MCF 10A (cell line): ENCODE measurements at regions not wholly inside any gene's neighbourhood (a gene's known extent, or its start where the extent isn't known, plus 50 kb on each side); places are given as distances from the start of the nearest gene placed in this dataset.

Experiments used
- BruUV-seq: library from RNA; stranded (reverse); fragments of 400-500 nt; replicated peaks from 2 replicates; lab custom pipeline; 2021; lab: Mats Ljungman, UMichigan
- CTCF ChIA-PET: fragments of 300-600 bp; sonication (Branson Sonifier 250); formaldehyde crosslinking; extraction: SDS; loops from one replicate; lab custom pipeline; 2021; ENCODE audit warnings: antibody characterized with exemption, inconsistent platforms; lab: Yijun Ruan, JAX
- POLR2A ChIA-PET: fragments of 300-600, 350-650 bp; sonication (Branson Sonifier 250); formaldehyde crosslinking; extraction: SDS; loops from one replicate; lab custom pipeline; 2020; ENCODE audit warnings: antibody characterized with exemption, inconsistent platforms; lab: Yijun Ruan, JAX
- DNase-seq: peaks from one replicate; pipeline ENCODE4 v3.0.0-alpha.2; 2018; ENCODE audit not compliant: unreplicated experiment
- H3K27ac Mint-ChIP-seq: one replicate; pipeline ENCODE4 v1.8.0; 2022; ENCODE audit warnings: mild to moderate bottlenecking, low read depth, mixed read lengths; ENCODE audit not compliant: unreplicated experiment
- H3K27me3 Mint-ChIP-seq: one replicate; pipeline ENCODE4 v1.8.0; 2022; ENCODE audit warnings: mixed read lengths; ENCODE audit not compliant: insufficient read depth, unreplicated experiment
- H3K36me3 Mint-ChIP-seq: one replicate; pipeline ENCODE4 v1.8.0; 2022; ENCODE audit warnings: mild to moderate bottlenecking, moderate library complexity, mixed read lengths; ENCODE audit not compliant: insufficient read depth, unreplicated experiment
- H3K4me1 Mint-ChIP-seq: one replicate; pipeline ENCODE4 v1.8.0; 2022; ENCODE audit warnings: mixed read lengths; ENCODE audit not compliant: insufficient read depth, unreplicated experiment
- H3K4me3 Mint-ChIP-seq: one replicate; pipeline ENCODE4 v1.8.0; 2022; ENCODE audit warnings: mild to moderate bottlenecking, moderate library complexity, mixed read lengths; ENCODE audit not compliant: unreplicated experiment
- H3K9me3 Mint-ChIP-seq: one replicate; pipeline ENCODE4 v1.8.0; 2022; ENCODE audit warnings: mixed read lengths; ENCODE audit not compliant: unreplicated experiment
- intact Hi-C: fragments of 100-400 bp; cut with micrococcal nuclease; formaldehyde crosslinking; loops from 2 replicates; pipeline ENCODE4 v1.14.1; 2022
- TF ChIP-seq, protein P1 (sequence below): fragments of 200-600 bp; IDR thresholded peaks from one replicate; pipeline ENCODE4 v1.8.0; 2022; ENCODE audit warnings: antibody characterized with exemption, mild to moderate bottlenecking; ENCODE audit not compliant: unreplicated experiment

DNA sequence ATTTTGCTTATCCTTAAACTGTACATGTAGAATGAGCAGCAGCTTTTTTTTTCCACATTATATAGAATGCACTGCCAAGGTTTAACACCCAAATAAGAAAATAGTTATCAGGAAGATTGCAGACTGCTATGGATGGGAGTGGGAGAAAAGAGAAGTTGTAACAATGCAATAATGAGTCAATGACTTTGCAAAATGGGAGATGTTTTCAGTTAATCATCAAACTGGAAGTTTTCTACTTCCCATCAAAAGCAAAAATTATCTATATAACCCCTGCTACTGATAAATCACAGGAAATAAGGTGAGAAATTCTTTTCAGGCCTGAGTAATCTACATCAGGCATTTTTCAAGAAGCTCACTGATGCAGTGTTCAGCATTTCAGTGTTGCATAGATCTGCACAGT, 309.1 kb downstream of the GXYLT1 start:
- TF ChIP-seq, protein P1, sequence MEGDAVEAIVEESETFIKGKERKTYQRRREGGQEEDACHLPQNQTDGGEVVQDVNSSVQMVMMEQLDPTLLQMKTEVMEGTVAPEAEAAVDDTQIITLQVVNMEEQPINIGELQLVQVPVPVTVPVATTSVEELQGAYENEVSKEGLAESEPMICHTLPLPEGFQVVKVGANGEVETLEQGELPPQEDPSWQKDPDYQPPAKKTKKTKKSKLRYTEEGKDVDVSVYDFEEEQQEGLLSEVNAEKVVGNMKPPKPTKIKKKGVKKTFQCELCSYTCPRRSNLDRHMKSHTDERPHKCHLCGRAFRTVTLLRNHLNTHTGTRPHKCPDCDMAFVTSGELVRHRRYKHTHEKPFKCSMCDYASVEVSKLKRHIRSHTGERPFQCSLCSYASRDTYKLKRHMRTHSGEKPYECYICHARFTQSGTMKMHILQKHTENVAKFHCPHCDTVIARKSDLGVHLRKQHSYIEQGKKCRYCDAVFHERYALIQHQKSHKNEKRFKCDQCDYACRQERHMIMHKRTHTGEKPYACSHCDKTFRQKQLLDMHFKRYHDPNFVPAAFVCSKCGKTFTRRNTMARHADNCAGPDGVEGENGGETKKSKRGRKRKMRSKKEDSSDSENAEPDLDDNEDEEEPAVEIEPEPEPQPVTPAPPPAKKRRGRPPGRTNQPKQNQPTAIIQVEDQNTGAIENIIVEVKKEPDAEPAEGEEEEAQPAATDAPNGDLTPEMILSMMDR = no peak
- Mint-ChIP-seq H3K4me3 (no peak overlapping the region), H3K27ac (no peak overlapping the region), H3K27me3 (peaks cover 35% of the 10 kb centered on the region), H3K9me3 (no peaks in the 10 kb centered on the region), H3K4me1 (no peaks in the 10 kb centered on the region), H3K36me3 (no peaks in the 10 kb centered on the region)
- no TSS peak for BruUV-seq
- no peak for DNase-seq
- intact Hi-C loops = no loop called here
- POLR2A ChIA-PET = no interaction called here
- CTCF ChIA-PET = no interaction called here

DNA sequence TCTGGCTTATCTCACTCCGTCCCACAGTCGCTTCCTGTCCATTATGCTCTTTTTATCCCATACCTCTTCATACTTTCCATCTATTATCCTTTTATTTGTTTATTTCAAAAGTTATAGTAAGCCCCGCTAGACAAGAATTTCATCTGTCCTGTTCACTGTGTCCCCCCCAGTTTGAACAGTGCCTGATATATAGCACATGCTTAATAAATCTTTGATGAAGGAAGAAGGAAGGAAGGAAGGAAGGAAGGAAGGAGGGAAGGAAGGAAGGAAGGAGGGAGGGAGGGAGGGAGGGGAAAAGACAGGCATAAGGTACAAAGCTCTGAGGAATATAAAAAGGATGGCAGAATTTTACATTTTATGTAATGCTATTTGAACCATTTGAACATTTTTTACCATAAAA, 324.7 kb downstream of the GXYLT1 start:
- ChIA-PET CTCF (interaction anchor here (1.8 kb wide), 1 partner anchor 15 kb away, joined by 3 read pairs; no protein-coding TSS in a partner anchor), POLR2A (interaction anchor here (0.6 kb wide), 1 partner anchor 18 kb away, joined by 3 read pairs; no protein-coding TSS in a partner anchor)
- H3K27me3 Mint-ChIP-seq = no peaks in the 10 kb centered on the region
- BruUV-seq = no TSS peak
- H3K36me3 Mint-ChIP-seq = no peaks in the 10 kb centered on the region
- intact Hi-C loops = no loop called here
- H3K27ac Mint-ChIP-seq = no peak overlapping the region
- H3K4me3 Mint-ChIP-seq = no peak overlapping the region
- no peaks in the 10 kb centered on the region for H3K9me3 Mint-ChIP-seq
- TF ChIP-seq, protein P1 = no peak
- H3K4me1 Mint-ChIP-seq = no peaks in the 10 kb centered on the region
- DNase-seq = no peak

DNA sequence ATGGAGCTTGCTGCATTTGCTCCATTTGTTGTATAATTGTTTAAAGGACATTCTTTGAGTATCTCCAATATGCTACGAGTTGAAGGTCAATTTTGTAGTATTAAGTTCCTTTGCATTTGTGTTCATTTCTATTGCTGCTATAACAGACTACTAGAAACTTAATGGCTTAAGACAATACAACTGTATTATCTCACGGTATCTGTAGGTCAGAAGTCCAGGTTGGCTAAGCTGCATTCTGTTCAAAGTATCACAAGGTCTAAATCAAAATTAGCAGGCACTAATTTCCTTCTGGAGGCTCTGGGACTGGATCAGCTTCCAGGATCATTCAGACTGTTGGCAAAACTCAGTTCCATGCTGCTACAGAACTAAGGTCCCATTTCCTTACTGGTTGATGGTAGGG, 340.6 kb downstream of the GXYLT1 start:
- intact Hi-C loops = no loop called here
- POLR2A ChIA-PET = no interaction called here
- no peak overlapping the region for H3K27ac Mint-ChIP-seq
- CTCF ChIA-PET = interaction anchor here (1.0 to 1.5 kb wide), 2 partner anchors 15 to 24 kb away, joined by 3 to 4 read pairs; no protein-coding TSS in a partner anchor
- BruUV-seq = no TSS peak
- H3K9me3 Mint-ChIP-seq = no peaks in the 10 kb centered on the region
- H3K36me3 Mint-ChIP-seq = no peaks in the 10 kb centered on the region
- no peaks in the 10 kb centered on the region for H3K4me1 Mint-ChIP-seq
- TF ChIP-seq, protein P1 = no peak
- peaks cover 12% of the 10 kb centered on the region for H3K27me3 Mint-ChIP-seq
- no peak for DNase-seq
- H3K4me3 Mint-ChIP-seq = no peak overlapping the region

DNA sequence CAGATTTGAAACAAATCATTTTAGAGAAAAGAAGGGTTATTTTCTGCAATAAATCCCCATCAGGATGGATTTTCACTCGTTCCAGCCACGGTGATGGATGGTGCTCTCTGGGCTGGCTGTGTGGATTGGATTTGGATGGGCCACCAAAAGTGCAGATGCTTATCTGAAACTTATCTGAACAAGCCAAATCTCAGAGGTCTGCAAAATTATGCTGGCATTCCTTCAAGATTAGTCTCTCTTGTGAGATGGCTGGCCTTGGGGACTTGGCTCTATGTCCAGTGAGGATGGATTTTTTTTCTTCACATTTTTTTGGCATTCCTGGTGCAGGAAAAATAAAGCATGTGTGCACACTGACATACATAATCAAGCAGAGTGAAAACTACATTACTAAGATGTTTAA, 341.9 kb downstream of the GXYLT1 start:
- Mint-ChIP-seq H3K27ac (no peak overlapping the region), H3K4me3 (no peak overlapping the region), H3K9me3 (no peaks in the 10 kb centered on the region), H3K4me1 (no peaks in the 10 kb centered on the region), H3K36me3 (no peaks in the 10 kb centered on the region), H3K27me3 (peaks cover 12% of the 10 kb centered on the region)
- TF ChIP-seq, protein P1 = no peak
- no peak for DNase-seq
- POLR2A ChIA-PET = no interaction called here
- intact Hi-C loops = no loop called here
- BruUV-seq = no TSS peak
- CTCF ChIA-PET = no interaction called here
